Myocyte (in vitro differentiated cells): ENCODE measurements at regions not wholly inside any gene's neighbourhood (a gene's known extent, or its start where the extent isn't known, plus 50 kb on each side); places are given as distances from the start of the nearest gene placed in this dataset.

Source experiments
- DNase-seq: peaks from one replicate; pipeline ENCODE4 v3.0.0-alpha.2; 2012; ENCODE audit warnings: low read depth

DNA sequence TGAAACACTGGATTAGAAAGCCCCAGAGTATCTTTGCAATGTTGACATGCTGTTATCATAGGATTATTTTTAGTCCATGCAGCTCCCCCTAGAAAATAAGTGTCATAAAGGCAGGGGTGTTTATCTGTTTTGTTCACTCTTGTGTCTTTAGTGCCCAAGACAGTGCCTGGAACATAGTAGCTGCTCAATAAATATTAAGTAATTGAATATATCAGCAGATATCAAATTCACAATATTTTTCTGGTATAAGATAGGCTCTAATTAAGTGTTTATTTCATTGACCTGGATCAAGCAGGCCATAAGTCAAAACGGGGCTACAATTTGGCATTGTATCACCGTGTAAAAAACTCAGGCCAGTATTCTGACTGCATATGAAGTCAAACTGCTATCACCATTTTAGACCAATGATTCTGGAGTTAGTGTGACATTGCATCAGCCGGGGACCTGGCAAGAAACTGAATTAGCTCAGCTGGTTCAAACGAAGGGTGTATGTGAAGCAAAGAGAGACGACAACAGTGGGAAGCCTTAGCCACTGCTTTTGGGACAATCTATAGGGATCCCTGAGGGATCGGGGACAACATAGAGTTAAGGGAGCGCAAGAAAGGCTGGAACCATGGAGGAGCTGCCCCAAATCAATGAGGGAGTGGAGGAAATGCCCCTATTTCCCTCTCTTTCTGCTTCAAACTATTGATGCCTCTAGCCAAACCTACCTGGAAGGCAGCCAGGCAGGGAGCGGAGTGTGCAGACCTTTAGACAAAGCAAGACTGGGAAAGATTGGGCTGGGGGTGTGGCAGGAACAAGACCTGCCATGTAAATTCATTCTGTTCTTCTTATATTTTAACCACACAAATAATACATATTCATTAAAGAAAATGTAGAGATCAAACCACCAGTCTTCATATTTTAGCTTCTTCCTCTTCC lies 112.2 kb downstream of the PLEKHG1 start:
- DNase-seq, result no peak

DNA sequence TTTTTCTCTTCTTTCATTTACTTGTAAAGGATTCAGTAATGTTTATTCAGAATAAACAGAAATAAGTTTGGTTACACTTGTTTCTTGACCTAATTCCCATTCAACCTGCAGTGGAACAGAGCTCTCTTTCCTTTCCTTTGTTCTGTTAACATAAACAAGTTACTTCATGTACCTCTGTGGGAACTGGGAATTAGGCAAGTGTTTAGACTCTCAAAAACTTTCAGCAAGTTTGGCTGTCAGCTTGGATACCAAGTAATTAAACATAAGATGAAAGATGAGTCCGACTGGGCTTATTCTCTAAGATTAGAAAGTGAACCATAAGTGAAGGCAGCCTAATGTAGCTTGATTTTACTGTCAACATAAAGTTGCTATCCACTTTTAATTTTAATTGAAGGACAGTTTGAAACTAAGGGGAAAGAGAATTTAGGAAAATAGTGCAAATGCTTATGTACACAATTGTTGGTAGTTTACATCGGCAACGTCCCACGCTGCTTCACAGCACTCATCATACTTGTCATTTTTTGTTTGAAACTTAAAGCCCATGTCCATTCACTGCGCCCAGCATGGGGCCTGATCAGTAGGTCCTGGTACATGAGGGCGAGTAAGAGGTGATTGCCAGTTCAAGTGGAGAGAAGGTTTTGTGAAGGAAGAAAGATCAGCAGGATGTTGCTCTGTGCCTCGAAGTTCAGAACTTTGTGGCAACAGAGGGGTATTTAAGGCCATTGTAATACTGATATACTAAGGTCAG lies 113.0 kb downstream of the PLEKHG1 start:
- no peak for DNase-seq

DNA sequence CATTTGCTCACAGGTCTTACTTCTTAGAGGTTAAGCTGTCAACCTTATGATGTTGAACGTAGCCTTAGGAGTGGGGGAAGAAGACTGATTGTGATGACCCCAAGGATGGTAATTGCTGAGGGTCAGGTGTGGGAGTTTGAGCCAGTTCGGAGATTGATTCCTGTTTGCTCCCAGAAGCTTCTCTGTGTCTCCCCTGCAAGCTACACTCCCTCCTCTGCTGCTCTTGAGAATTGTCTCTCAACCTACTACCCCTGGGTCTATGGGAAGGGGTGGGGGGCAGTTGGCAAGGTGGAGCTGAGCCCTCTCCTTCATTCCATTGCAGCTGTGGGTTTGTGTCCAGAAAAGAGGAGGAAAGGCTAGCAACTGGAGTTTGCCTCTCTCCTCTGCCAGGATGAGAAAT lies 113.8 kb downstream of the PLEKHG1 start:
- no peak for DNase-seq

DNA sequence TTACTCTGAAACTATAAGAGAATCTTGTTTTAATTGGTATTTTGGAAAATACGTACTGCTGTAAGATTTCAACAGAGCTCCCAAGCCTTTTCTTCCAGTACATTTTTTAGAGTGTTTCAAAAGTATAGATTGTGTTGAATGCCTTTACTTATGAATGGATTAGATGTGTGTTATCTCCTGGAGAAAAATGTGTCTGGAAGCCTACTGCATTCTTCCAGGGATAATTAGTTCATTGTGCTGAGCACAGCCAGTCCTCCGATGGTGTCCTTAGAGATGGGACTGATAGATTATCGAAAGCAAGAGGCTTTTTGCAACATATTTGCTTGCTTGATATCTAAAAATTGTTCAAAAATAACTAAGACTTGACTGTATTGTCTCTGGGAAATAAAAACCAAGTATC lies 114.2 kb downstream of the PLEKHG1 start:
- no peak for DNase-seq

DNA sequence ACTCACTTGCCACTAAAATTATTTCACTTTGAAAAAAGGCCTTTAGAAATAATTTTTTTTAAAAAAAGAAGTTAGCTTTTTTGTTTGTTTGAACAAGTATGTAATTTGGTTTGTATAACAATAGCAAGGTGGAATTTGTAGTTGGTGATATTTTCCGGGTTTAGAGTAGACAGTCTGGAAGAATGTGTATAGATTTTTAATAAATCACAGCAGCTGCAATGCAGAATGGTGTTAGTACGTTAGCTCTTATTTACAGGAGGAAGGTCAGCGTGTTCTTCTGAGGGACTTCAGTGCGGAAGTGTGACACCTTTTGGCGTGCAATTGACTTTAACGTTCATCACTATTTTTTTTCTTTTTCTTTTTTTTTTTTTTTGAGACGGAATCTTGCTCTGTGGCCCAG lies 115.4 kb downstream of the PLEKHG1 start:
- DNase-seq, result no peak

DNA sequence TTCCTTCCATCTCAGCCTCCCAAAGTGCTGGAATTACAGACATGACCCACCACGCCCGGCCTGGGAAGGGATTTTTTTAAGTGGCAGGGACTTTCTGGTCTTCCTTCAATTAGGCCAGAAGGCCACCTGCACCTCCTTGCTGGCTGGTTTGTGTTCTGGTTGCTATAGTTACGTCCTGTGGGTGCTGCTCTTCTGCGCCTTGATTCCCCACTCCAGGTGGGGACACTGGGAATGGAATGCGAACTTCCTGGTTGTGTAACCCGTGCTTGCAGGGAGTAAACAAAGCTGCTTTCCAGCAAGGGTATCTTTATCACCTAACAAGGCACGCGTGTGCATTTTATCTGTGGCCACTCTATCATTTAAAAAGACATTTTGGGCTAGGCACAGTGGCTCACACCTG lies 117.7 kb downstream of the PLEKHG1 start:
- DNase-seq, result no peak

DNA sequence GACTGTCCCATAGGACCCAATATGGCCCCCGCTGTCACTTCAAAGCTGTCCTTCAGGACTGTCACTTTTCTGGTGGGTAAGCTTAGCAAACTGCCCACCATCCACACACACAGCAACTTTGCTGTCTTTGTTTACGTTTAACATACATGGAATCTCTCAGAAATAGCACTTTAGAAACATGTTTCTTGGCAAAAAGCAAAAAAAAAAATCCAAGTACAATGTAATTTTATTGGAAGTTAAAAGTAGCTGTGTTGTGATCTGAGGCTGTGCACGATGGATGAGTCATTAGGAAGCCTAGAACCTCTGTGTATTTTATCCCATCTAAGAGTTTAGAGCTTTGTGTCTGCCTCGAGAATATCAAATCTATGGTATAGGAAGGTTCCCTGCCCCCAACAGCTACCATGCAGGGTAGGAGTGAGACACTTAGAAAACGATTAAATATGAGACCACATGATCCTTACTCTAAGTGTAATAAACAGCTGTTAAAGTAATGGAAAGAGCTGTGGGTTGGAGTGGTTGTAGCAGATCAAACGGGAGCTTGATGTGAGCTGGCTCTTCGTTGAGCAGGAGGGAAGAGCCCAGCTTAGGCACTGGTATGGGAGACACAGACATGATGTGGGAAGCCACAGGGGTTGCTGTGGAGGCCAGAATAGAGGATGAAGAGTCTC lies 119.5 kb downstream of the PLEKHG1 start:
- DNase-seq, result peak; percentile 13

DNA sequence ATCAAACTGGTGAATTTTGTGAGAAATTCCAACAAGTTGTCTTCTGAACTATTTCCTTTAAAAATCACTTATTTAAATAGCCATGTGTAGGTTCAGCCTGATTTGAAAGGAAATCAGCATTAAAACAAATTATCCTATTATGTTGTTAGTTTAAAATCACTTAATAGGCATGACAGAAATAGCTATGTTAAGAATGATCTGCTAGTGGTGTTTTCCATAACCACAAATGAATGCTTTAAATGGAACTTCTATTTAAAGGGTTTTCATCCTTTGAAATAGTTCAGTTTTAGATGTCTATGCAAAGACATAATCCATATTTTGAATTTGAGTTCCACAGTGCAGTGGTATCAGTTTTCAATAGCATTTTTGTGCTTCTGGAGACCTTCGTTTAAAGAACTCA lies 120.1 kb downstream of the PLEKHG1 start:
- no peak for DNase-seq

DNA sequence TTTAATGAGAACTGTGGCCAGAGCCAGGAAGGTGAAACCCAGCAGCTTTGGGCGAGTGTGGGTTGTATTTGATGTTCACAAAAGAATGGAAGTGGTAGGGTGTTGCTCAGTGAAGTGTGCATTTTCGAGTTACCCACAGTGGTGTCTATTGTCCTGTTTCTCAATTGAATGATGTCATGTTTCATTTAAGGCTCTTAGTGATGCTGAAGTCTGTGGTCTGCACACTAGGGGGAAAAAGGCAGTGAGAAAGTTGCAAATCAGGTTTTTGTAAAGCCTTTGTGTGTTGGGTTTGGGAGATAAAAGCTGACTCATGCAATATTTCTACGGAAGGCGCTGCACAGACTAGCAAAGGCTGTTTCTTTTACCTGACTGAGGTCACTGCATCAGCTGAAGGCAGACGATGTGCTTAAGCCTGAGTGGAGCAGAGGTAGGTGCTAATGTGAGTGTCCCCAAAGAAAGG lies 121.1 kb downstream of the PLEKHG1 start:
- DNase-seq, result no peak

DNA sequence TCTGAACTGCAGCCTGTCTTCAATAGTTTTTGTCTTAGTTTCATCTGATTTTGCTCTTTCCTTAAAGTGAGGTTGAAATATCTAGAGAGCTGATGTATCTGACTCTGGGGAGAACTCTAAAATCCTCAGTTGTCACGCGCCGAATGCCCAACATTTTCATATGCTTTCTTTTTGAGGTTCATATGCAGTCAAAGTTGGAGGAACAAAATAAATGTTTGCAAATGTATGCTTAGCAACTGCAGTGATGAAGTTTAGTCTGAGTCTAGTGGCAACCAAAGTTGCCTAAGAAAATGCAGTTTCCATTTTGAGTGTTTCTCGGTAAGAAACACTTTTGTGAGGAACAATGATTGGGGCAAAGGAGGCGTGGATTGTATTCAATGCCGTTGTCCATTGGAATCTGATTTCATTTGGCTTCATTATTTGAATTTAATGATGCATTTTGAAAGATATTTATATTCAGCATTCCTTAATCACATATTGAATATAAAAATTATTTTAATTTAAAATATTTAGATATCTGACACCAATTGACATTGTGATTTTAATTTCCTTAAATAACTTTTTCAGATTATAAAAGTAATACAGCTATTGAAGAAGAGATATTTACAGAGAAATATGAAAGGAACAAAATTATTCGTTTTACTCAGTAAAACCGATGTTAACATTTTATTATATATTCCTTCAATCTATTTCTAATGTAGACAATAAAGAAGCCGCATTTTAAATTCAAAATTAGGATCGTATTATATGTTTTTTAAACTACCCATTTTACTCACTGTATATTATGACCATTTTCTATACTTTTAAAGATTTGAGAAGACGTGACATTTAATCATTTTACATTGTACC lies 122.0 kb downstream of the PLEKHG1 start:
- no peak for DNase-seq

DNA sequence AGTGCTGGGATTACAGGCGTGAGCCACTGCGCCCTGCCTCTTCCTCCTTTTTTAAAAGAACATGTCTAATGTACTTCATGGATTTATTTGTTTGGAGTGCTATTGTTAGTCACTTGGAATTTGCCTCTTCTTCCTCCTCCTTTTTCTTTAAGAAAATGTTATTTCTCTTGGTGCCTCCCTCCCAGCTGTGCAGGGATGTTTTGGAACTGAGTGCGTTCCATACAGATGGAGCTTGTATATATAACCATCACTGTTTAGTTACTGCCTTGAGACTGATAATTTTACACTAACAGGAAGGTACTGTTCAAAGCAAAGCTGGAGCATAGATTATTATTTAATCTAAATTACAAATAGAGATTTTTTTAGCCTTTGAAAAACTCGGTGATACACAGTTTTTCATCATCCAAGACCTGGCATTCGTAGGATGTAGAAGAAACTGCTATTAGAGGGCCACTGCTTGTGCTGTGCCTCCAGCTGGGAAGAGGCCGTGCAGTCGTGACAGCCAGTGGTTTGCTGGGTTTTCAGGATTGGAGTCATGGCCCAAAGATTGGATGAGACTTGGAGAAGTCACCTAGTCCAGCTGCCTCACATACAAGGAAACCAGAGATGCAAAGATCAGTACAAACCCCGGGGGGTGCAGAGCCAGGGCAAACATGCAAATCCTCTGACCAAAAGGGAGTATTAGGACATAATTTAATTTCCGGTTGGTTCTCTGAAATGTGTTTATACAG lies 123.1 kb downstream of the PLEKHG1 start:
- DNase-seq, result no peak

DNA sequence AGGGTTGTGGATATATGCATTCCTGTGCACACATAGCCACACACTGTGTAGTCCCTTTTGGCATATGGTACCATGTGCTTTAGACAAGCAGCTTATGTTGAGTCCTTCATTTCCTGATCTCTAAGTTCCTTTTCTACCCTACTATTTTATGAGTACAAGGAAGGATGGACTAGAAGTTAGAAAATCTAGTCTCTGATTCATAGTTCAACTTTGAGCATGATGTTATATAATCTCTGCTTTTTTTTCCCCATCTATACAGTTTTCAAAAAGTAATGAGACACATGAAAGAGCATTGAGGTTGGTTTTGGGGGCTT lies 123.6 kb downstream of the PLEKHG1 start:
- no peak for DNase-seq

DNA sequence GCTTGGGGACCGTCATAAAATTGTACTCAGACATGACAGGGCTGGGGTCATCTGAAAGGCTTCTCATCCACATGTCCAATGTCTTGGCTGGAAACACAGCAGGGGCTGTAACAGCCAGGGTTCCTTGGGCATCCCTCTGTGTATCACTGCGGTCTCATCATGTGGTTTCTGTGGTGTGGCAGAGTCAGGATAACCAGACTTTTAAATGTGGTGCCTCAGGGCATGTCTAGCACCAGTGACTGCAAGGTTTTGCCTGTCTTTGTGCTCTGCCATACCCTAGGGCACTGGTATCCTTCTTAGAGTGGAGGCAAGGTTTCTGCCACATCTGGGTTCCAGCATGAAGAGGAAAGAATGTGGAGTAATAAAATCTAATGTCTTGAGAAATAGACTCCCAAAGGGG lies 124.2 kb downstream of the PLEKHG1 start:
- peak; percentile 42 for DNase-seq

DNA sequence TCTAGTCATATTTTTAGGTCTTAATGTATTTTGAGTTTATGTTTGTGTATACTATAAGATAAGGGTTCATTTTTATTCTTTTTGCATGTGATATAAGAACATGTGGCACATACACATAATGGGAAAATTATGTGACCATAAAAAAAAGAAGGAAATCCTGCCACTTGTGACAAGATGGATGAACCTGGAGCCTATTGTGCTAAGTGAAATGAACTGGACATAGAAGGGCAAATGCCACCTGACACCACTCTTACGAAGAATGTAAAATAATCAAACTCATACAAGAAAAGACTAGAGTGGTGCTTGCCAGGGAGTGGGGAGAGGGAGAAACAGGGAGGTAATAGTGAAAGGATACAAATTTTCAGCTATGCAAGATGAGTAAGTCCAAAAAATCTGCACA lies 126.1 kb downstream of the PLEKHG1 start:
- no peak for DNase-seq

DNA sequence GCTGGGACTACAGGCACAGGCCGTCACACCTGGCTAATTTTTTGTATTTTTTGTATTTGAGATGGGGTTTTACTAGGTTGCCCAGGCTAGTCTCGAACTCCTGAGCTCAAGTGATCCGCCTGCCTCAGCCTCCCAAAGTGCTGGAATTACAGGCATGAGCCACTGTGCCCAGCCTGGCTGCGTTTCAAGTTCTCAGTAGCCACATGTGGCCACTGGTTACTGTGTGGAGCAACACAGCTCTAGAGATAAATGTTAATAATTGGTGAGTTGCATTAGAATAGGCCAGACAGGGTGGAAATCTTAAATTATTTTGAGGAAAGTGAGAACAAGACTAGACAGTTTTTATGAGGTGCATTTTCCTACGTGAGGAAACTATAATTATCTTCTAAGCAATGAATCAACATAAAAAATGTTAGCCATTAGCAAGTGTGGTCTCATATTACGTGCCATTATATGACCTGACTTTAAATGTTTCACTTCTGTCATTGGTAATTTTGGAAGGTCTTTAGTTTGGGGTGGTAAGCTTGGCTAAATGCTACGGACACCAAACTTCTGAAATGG lies 129.6 kb downstream of the PLEKHG1 start:
- DNase-seq, result peak; percentile 20

DNA sequence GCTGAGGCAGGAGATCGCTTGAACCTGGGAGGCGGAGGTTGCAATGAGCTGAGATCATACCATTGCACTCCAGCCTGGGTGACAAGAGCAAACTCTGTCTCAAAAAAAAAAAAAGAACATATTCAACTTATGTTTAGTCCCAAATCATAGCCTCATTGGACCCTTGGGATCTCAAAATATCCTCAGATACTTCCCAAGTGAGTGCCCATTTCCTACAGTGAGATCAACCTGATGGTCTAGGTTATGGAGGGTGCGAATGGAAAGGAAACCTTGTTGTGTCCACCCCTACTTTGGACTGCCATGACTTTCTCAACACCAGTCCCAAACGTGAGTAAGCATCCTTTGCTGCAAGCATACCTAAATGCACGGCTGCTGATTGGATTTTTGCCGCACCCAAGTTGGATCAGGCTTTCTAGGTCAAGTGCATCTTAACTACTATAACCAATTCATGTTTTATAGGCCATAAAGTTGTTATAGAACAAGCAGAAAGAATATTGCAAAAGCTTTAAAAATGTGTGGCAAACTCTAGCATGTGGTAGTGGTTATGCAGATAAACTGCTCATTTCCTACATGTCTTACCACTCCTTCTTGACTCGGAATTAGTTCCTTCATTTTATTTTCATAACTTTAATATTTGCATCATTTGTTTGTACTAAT lies 131.2 kb downstream of the PLEKHG1 start:
- DNase-seq, result no peak

DNA sequence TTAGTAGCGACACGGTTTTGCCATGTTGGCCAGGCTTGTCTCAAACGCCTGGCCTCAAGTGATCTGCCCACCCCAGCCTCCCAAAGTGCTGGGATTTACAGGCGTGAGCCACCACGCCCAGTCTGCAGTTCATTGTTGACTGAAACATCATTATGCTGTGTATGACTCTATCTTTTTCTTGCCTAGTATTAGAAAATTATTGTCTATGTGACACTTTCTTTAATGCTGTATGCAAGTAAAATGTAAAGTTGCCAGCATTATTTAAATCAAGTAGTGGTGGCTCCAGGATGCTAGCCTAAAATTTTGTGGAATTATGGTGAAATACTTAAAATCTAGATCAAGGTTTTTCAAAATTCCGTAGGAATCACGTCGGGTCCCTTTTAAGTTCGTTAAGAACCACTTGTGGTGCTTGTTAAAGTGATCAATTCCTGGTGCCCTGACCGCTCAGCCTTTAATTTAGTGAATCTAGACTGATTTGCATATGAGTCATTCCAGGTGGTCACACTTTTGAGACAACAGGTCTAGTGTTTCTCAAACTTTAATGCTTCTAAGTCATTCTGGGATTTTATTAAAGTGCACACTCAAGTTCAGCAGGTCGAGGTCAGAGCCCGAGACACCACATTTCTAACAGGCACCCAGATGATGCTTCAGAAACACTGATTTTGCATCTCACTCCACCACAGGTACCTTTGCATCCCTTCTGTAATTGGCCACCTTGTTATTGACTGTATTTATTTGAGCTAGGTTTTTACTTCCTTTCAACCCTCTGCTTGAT lies 132.6 kb upstream of the MTHFD1L start:
- DNase-seq, result no peak

DNA sequence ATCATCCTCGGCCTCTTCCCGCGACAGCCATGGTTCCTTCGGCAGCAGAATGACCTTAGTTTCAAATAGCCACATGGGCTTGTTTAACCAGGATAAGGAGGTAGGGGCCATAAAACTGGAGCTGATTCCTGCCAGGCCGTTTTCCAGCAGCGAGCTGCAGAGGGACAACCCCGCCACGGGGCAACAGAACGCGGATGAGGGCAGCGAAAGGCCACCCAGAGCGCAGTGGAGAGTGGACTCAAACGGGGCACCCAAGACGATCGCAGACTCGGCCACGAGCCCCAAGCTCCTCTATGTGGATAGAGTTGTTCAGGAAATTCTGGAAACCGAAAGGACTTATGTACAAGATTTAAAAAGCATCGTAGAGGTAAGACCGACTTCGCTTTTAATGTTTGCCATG lies 131.8 kb upstream of the MTHFD1L start:
- no peak for DNase-seq

DNA sequence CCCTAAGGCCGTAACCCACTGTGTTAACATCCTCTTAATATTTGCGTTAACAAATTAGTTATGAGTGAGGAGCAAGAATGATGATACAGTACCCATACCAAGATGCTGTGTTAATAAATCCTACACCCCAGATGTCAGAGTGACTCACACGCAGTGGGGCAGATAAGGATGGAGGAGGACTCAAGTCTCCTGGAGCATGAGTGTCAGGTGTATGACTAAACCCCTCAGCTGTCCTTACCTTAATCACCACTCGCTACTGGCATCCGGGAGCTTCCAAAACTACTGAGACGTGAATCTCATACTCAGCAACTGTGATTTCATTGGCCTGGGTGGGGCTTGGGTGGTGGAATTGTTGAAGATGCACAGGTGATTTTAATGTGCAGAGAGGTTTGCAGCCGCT lies 131.3 kb upstream of the MTHFD1L start:
- no peak for DNase-seq
